Left lobe of liver (tissue), 2 donors: ENCODE measurements at regions not wholly inside any gene's neighbourhood (a gene's known extent, or its start where the extent isn't known, plus 50 kb on each side); places are given as distances from the start of the nearest gene placed in this dataset.
A peak's percentile ranks its signal among the peaks of the same experiment; 100 is the strongest.
"Not testable (repeated sequence)": the region's sequence is repeated elsewhere in the genome, so short reads cannot be mapped to it uniquely, and the experiment has no call there.

Source experiments
- ATAC-seq: fragments of 200-7000 bp; cut with Tn5 transposase; one replicate; pipeline ENCODE4 v1.9.1; 2020; ENCODE audit warnings: mild to moderate bottlenecking, moderate library complexity
- DNase-seq: peaks from one replicate; pipeline ENCODE4 v3.0.0-alpha.2; 2020; ENCODE audit warnings: low spot score
- donor health status: DM: no; HTN: no; CAD: no; lungs with moderate emphysema.
- donor health status: DM: no; HTN: yes; CAD: no.

DNA sequence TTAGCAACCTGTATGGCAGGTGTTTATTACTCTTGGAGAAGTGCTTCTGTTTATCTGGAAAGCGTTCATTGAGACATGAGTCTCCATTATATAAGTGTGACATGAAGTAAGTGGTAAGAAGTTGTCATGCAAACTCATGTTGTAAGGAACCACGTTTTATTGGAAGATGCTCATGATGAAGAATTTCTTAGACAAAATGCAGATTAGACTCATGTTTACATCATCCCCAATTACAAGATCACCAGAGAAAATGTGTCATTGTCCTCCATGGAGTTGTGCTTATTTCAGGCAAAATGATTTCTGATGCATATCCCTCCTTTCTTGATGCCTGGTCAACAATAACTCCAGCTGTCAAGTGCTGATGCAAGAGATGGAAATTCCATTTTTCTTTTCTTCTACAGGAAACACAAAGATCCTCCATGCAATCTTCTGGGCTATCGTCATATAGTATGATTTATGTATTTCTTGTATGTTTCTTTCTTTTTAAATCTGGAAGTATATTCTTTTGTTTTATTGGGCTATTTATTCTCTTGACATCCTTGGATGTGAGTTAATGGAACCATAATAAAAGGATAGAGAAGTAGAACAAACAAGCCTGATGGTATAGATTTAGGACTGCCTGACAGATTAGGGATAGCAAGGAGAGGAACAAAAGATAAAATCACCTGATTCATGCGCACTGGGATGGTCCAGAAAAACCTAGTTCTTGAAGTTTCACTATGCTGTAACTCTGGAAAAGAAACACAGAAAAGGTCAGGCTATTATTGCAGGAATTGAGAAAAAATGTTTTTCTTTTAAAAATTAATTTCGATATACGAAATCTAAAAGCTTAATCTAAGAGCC, 50.7 kb upstream of the DIAPH3 start:
- DNase-seq (no peak), ATAC-seq (no peak)

DNA sequence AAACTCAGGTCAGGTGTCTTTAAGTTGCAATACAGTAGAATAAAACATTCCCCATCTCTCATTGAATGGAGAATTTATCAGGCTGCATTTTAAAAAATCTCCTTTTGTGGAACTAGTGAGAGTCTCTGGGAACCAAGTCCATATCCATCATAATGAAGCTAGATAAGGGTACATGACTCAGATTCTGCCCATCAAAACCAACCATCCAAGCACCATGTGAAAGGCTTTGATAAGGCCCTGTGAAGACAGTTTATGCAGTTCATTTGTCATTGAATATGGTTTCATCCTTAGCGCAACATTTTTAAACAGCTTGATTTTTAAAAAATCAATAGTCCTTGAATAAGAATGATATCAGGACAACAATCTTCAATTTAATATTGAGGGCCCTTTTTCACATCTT, 56.3 kb upstream of the DIAPH3 start:
- DNase-seq: no peak
- no peak for ATAC-seq

DNA sequence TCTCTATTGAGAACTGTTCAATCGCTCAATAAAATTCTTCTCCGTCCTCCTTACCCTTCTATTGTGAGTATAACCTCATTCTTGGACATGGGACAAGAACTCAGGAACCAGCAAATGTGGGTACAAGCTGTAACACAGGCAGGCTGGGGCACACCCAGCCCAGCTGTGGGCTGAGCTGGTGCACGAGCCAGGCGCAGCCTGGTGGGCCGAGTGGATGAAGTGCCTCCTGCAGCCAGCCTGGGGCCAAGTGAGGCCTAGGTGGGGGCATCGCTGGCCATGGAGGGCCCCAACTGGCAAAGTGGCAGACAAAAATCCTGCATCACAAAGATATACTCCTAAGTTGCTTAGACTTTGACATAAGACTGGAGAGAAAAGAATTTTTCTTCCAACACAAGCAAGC, 57.9 kb upstream of the DIAPH3 start:
- DNase-seq: no peak
- ATAC-seq: no peak

DNA sequence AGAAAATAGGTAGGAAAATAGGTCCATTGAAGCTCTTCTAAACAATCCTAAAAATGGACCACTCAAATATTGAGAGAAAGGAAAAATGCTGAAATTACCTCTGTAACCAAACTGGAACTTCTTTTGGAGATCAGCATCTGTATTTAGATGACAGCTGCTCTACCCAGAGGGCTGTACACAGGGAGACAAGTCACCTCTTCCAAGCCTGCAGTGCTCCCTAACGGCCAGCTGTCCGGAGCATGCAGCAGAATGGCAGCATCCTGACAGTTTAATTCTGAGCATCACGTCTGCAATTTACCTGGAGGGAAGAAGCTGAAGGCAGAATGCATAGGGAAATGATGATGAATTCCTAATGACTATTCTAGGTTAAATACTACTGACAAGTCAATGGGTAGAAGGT, 62.8 kb upstream of the DIAPH3 start:
- no peak for DNase-seq
- peak; percentile 47 for ATAC-seq

DNA sequence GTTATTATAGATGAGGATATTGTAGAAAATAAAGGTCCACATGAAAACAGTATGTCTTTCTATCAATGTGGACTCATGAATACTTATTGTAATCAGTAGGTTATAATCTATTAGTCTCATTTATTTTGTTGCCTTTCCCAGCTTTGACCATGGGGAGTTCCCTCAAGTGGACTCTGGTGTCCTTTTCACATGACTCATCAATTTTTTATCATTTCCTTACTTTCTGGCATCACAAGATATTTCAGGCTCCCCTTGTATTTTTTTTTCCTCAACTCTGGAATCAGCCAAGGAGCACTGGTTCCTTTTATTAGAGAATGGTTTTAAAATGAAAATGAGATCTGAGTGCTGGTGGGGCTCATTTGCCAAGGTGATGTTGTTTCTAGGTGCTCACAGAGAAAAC, 63.4 kb upstream of the DIAPH3 start:
- DNase-seq (no peak), ATAC-seq (no peak)

DNA sequence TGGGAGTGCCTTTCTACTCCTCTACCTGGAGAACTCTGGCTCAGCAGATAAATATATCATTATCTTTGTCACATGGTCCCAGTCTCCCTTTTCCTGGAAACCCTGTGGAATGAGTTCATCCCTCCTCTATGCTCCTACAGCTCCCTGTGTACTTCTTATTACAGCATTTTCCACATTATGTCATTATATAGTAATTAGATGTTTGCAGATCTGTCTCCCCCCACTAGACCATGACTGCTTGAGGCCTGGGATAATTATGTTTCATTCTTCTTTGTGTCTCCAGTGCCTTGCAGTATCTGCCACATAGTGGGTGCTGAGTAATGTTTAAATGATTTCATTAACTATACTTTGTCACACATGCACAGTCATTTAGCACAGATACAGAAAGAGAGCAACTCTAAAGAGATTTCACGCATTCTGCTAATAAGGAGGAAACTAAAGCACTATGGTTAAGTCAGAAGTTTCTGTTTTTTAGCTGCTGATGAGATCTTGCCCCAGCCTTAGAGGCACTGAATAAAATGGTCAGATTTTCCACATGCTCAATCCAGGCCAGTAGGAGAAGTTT, 66.1 kb upstream of the DIAPH3 start:
- DNase-seq (no peak), ATAC-seq (no peak)

DNA sequence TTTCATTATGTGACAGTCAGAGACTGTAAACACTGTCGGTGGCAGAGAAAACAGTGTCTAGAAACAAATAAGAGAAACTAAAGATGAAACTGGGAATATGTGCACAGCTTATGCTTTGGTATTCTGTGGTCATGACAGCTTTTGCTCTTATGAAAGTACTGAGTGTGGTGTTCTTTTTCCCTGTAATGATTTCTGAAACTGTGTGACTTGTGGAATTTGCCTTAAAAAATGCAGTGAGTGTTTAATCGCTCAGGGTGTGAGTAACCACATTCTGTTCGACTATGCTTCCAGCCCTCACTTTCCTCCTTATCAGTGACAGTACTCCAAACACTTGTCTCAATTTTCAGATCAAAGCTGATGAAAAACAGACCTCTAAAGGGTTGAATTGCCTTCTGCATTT, 66.9 kb upstream of the DIAPH3 start:
- no peak for ATAC-seq
- DNase-seq: no peak

DNA sequence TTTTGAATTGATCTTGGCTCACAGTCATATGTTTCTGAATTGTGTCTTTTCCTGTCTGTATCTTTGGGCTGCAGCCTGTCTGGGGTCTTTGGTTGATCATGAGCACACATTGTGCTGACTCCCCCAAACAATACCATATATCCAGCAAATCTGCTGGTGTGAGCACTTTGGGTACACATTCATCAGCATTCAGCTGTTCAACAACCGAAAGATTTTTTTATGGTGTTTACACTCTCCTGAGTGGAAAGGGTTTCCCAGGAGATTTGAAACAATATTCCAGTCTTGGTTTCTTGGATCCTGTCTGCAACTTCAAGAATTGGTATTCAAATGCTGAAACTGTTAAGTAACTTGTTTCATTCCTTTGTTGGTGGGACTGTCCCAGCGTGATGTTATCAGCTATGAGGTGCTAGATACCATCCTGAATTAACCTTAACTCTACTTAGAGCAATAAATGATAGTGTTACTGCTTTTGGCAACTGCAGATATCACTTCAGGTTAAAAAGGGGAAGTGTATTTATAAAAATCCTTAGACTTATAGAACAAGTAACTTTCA, 78.4 kb upstream of the DIAPH3 start:
- DNase-seq (no peak), ATAC-seq (no peak)

DNA sequence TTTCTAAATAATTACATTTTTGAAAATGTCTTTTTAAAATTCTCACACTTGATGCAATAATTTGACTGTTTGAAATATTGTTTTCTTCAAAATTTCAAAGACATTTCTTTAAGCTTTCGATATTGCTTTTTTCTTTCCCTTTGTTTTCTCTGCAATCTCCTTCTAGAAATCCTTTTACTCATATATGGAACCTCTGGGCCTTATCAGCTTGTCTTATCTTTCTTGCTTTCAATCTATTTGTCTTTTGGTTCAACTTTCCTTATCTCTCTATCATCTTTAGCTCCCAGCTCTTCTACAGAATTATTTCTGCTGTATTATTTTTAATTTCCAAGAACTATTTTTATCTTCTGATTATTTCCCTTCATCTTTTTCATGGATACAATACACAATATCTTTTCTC, 80.7 kb upstream of the DIAPH3 start:
- no peak for ATAC-seq
- DNase-seq: no peak

DNA sequence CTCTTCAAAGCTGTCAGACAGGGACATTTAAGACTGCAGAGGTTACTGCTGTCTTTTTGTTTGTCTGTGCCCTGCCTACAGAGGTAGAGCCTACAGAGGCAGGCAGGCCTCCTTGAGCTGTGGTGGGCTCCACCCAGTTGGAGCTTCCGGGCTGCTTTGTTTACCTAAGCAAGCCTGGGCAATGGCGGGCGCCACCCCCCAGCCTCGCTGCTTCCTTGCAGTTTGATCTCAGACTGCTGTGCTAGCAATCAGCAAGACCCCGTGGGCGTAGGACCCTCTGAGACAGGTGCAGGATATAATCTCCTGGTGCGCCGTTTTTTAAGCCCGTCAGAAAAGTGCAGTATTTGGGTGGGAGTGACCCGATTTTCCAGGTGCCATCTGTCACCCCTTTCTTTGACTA, 87.7 kb upstream of the DIAPH3 start:
- ATAC-seq, DNase-seq: not testable (repeated sequence)

DNA sequence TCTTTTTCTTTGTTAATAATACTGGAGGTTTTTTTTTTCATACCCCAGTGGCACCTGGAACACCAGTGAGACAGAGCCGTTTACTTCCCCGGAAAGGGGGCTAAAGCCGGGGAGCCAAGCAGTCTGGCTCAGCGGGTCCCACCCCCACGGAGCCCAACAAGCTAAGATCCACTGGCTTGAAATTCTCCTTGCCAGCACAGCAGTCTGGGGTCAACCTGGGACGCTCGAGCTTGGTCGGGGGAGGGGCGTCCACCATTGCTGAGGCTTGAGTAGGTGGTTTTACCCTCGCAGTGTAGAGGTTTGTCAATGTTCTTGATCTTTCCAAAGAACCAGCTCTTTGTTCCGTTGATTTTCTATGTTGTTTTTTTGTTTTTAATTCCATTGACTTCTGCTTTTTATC, 94.6 kb upstream of the DIAPH3 start:
- ATAC-seq (no peak), DNase-seq (no peak)

DNA sequence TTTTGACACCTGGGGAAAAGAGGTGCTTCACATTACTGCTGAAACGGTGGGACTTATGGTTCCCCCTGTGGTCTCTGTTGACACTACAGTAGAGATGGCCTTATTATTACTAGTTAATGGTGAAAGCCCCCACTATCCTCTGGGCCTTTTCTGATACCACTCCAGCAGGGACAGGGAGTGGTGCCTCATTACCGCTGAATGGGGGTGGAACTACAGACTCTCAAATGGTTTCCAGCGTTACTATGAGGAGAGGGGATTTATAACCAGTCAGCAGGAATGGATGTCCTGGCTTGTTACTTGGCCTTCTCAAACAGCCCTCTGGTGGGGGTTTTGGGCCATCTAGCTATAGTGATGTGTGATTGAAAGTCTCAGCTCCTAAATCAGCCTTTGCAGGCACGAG, 96.7 kb upstream of the DIAPH3 start:
- ATAC-seq (no peak), DNase-seq (no peak)

DNA sequence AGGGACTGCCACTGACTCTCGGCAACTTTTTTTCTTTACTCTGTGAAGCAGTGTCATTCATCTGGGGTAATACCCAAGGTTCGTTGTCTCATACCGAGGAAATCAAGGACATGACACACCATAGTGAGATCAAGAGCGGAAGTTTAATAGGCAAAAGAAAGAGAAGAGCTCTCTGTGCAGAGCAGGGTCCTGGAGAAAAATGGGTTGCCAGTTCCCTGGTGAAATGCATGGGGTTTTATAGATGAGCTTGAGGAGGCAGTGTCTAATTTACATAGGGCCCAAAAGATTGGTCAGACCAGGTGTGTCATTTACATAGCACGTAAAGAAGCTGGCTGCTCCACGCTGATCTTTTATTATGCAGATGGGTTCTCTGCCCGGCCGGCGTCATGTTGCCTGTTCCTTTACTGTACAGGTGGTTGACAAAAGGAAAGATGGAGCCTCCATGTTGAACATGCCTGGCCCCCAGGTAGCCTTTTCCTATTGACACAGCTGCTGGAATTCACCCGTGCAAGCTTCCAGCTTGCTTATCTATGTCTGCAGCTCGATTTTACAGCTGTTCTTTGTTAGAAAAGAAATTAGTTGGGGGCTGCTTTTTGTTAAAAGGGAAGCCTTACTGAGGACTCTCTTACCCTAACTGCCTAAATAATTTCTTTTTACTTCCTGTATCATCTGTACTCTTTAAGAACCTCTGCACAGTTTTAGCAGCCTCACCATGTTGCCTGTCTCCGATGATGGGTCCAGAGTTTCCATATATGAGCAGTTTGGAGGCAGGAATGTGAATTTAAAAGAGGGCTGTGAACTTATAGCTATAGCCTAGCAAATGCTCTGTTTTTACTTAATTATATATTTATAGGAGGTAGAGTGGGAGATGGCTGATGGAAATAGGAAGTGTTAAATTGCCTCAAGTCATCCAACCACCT, 98.0 kb upstream of the DIAPH3 start:
- ATAC-seq (no peak), DNase-seq (no peak)

DNA sequence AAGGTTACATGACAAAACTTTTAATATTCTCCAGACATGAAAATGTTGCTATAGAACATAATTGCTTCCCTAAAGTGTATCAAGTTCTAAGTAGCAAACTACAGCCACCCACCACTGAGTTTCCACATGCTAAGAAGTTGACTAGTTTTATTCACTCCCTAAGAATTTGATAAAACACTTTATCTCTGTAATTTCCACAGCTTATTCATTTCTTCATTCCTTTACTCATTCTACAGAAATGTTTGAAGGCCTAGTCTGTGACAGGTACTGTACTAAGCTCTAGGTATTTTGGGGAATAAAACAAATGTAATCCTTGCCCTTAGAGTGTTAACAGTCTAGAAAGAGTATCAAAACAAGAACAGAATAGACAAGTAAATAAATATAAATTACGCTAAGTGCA, 101.8 kb upstream of the DIAPH3 start:
- DNase-seq (no peak), ATAC-seq (no peak)

DNA sequence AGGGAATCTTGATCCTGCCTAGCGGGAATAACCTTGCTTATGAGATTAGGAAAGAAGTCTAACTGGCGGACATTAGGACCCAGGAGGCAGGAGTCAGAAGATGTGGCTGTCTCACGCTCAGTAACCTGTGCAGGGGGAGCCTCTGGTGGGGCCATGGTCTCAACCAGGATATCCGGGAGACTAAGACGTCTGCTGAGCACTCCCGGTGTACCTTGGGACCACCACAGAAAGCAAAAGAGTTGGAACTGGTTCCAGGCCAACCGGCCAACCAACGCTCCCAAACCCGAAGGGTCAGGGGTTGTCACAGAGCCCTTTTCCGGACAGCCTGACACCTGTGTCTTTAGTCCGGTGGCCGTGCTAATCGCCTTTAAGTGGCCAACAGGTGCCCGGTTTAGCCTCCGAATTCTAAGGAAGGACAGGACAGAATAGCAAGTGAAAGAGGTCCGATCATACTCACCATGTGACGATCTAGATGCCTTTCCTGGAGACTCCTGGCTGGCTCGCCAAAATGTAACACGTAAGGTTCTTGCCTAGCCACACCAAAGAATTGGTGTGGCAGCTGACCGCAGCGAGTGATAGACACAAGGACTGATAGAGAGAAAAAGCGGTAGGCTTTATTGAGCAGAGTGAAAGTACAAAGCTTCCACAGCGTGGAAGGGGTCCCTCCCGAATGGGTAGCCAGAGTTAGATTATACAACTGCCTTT, 103.9 kb upstream of the DIAPH3 start:
- ATAC-seq: peak; percentile 34
- DNase-seq: no peak

DNA sequence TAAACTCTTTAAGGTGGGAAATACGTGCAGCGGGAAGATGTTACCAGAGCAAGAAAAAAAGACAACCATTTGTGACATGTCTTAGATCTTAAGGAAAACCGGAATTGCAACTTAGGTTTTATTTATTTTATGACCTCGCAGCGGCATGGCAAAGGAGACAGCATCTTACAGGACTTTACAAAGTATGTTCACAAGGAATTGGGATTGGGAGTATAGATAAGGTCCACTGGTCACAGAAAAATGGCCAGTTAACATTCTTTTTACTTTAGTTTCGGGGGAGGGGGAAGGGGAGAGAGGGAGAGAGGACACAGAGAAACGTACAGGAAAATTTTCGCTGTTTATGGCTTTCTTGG, 104.5 kb upstream of the DIAPH3 start:
- no peak for DNase-seq

DNA sequence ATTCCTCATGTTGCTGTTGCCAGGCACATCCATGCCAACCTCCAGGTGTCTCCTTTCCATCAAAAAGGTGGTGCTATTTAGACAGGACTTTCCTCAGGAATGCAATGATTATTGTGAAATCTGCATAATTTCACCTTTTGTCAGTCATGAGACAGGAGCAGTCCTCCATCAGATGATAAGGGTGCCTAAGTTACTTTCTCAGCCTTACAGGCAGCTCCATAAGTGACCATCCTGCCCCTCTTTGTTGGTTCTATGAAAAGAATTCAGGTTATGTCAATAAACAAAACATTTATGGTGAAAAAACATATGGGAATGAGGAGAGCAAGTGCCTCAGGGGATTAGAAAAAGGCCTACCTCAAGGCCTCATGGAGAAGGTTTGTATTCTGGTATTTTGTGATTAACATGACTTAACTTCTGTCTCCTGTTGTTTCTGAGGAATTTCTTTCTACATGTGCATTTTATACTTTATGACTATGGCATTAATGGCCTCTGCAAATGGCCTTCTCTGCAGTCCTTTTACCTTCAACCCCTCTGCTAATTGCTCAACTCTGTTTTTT, 110.3 kb upstream of the DIAPH3 start:
- no peak for ATAC-seq
- no peak for DNase-seq

More for the DNA sequence above, 104.5 kb upstream of the DIAPH3 start:
- ATAC-seq: no peak

DNA sequence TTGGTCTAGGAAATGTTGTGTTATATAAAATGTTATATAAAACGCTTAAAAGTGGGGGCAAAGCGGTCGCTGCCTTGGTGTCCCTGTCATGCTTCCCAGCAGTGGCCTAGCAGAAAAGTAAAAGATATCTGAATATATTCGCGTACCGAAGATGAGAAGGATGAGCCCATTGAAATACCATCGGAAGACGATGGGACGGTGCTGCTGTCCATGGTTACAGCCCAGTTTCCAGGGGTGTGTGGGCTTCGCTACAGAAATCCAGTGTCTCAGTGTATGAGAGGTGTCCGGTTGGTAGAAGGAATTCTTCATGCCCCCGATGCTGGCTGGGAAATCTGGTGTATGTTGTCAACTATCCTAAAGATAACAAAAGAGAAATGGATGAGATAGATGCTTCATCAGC, 110.9 kb upstream of the DIAPH3 start:
- ATAC-seq (no peak), DNase-seq (no peak)

DNA sequence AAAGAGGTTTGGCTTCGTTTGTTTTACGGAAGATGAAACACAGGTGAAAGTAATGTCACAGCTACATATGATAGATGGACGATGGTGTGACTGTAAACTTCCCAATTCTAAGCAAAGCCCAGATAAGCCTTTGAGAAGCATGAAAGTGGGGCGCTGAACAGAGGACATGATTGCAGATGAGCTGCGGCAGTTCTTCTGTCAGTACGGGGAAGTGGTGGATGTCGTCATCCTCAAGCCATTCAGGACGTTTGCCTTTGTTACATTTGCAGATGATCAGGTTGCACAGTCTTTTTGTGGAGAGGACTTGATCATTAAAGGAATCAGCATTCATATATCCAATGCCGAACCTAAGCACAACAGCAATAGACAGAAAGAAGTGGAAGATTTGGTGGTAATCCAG, 111.5 kb upstream of the DIAPH3 start:
- ATAC-seq: no peak
- DNase-seq: no peak

DNA sequence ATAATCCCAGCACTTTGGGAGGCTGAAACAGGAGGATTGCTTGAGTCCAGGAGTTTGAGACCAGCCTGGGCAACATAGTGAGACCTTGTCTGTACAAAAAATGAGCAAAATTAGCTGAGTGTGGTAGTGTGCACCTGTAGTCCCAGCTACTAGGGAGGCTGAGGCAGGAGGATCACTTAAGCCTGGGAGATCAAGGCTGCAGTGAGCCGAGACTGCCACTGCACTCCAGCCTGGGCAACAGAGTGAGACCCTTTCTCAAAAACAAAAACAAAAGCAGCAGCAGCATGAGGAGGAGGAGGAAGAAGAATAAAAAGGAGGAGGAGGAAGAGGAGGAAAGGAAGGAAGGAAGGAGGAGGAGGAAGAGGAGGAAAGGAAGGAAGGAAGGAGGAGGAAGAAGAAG, 116.5 kb upstream of the TDRD3 start:
- DNase-seq, ATAC-seq: not testable (repeated sequence)

DNA sequence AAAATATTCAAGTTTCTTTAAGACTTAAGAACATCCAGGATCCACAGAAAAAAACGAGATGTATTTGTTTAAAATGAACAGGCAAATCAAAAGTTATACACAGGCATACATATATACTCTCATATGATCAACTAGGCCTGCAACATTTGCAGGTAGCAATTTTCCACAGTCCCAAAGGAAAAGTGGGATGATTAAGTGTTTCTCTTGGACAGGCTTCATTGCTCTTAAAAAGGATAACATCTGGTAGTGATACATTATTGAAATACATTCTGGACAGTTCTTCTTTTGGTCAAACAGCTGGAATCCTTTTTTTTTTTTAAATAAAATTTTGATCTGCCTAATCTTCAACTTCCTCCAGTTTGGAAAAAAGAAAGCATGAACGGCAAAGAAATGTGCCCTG, 114.8 kb upstream of the TDRD3 start:
- DNase-seq (no peak), ATAC-seq (no peak)
